ENCODE measurements at regions not wholly inside any gene's neighbourhood (a gene's known extent, or its start where the extent isn't known, plus 50 kb on each side); places are given as distances from the start of the nearest gene placed in this dataset.

DNA sequence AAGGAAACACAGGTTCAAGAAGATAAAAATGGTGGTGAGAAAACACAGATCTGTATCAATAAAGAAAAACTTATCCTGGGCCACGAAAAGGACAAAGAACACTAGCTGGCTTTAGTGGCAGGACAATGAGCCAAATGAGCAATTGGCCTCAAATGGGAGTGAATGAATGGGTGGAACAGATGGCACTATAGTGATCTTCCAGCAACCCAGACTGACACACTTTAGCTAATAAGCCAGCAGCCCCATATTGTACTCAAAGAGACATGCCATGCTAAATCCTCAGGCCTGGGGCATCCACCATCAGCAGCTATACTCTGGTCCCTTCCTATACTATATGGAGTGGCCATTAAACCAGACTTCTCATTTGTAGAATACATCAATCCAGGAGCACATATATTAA is 60.0 kb upstream of the GADL1 start:
- TF ChIP-seq, protein P1, sequence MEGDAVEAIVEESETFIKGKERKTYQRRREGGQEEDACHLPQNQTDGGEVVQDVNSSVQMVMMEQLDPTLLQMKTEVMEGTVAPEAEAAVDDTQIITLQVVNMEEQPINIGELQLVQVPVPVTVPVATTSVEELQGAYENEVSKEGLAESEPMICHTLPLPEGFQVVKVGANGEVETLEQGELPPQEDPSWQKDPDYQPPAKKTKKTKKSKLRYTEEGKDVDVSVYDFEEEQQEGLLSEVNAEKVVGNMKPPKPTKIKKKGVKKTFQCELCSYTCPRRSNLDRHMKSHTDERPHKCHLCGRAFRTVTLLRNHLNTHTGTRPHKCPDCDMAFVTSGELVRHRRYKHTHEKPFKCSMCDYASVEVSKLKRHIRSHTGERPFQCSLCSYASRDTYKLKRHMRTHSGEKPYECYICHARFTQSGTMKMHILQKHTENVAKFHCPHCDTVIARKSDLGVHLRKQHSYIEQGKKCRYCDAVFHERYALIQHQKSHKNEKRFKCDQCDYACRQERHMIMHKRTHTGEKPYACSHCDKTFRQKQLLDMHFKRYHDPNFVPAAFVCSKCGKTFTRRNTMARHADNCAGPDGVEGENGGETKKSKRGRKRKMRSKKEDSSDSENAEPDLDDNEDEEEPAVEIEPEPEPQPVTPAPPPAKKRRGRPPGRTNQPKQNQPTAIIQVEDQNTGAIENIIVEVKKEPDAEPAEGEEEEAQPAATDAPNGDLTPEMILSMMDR (conservative IDR thresholded peaks at IDR 0.05; ENCODE audit: low read depth, low read length): no peak
- TF ChIP-seq MAFK (IDR thresholded peaks at IDR 0.05; ENCODE audit: low read depth, low read length) (no peak), MAZ (IDR thresholded peaks at IDR 0.05; ENCODE audit: borderline replicate concordance, low read depth, low read length) (no peak), POLR2A (IDR thresholded peaks at IDR 0.05; ENCODE audit: low read depth, low read length) (no peak)
- TF ChIP-seq, protein P2, sequence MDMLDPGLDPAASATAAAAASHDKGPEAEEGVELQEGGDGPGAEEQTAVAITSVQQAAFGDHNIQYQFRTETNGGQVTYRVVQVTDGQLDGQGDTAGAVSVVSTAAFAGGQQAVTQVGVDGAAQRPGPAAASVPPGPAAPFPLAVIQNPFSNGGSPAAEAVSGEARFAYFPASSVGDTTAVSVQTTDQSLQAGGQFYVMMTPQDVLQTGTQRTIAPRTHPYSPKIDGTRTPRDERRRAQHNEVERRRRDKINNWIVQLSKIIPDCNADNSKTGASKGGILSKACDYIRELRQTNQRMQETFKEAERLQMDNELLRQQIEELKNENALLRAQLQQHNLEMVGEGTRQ (IDR thresholded peaks at IDR 0.05; ENCODE audit: low read depth, low read length): no peak

Data from IMR-90 (cell line).